Esophagus squamous epithelium (tissue), 5 donors: ENCODE measurements at regions not wholly inside any gene's neighbourhood (a gene's known extent, or its start where the extent isn't known, plus 50 kb on each side); places are given as distances from the start of the nearest gene placed in this dataset.

Experiments
- DNase-seq: peaks from one replicate; lab custom pipeline; 2025; lab: John Stamatoyannopoulos, UW
- H3K27ac ChIP-seq, 4 donors: fragments of 200-600 bp; sonication (generic); one replicate each; pipeline ENCODE4 v1.5.1; 2016 to 2019; ENCODE audit warnings: mild to moderate bottlenecking in 1 of 4
- H3K27me3 ChIP-seq, 4 donors: fragments of 200-600 bp; sonication (generic); 1 replicate in 3 of 4; 2 replicates in 1 of 4; pipeline versions ENCODE4 v1.5.1 to v1.6.0; 2017 to 2021; ENCODE audit warnings: antibody characterized with exemption in 1 of 4
- H3K36me3 ChIP-seq, 3 donors: fragments of 200-600 bp; sonication (generic); one replicate each; pipeline ENCODE4 v1.5.1; 2016 to 2019
- H3K4me1 ChIP-seq, 3 donors: fragments of 200-600 bp; sonication (generic); one replicate each; pipeline ENCODE4 v1.5.1; 2017 to 2019
- H3K4me3 ChIP-seq, 4 donors: fragments of 200-600 bp; sonication (generic); 1 replicate in 3 of 4; 2 replicates in 1 of 4; pipeline ENCODE4 v1.5.1; 2016 to 2019; ENCODE audit warnings: mild to moderate bottlenecking in 2 of 4, moderate library complexity in 1 of 4
- H3K9me3 ChIP-seq, 3 donors: fragments of 200-600 bp; sonication (generic); one replicate each; pipeline ENCODE4 v1.5.1; 2016 to 2019
- POLR2A ChIP-seq, 4 donors: fragments of 450-650 bp; IDR thresholded peaks; one replicate each; pipeline ENCODE4 v1.6.1; 2017; ENCODE audit warnings: antibody characterized with exemption in 4 of 4, mild to moderate bottlenecking in 4 of 4, moderate library complexity in 3 of 4
- WGBS, 2 donors: methylation state at CpG; one replicate each; pipeline ENCODE4 v1.1.5; 2018; 5-methylcytosine and 5-hydroxymethylcytosine counted together
- intact Hi-C: fragments of 100-400 bp; cut with DNase I; formaldehyde crosslinking; loops from one replicate; pipeline ENCODE4 v1.15.0; 2022
- TF ChIP-seq, protein P1 (sequence below), 6 experiments: fragments of 450-650 bp in 4 of 6; fragments of 200-600 bp in 2 of 6; sonication (generic) in 2 of 6; IDR thresholded peaks; one replicate each; pipeline ENCODE4 v1.5.1; 2016 to 2019; ENCODE audit warnings: antibody characterized with exemption in 6 of 6, mild to moderate bottlenecking in 4 of 6, moderate library complexity in 4 of 6
- donor health status: DM: yes; HTN: yes; CAD: no.

GRCh38 chr4:1502976-1503375 lies 96.7 kb upstream of the NKX1-1 start:
- TF ChIP-seq, protein P1, sequence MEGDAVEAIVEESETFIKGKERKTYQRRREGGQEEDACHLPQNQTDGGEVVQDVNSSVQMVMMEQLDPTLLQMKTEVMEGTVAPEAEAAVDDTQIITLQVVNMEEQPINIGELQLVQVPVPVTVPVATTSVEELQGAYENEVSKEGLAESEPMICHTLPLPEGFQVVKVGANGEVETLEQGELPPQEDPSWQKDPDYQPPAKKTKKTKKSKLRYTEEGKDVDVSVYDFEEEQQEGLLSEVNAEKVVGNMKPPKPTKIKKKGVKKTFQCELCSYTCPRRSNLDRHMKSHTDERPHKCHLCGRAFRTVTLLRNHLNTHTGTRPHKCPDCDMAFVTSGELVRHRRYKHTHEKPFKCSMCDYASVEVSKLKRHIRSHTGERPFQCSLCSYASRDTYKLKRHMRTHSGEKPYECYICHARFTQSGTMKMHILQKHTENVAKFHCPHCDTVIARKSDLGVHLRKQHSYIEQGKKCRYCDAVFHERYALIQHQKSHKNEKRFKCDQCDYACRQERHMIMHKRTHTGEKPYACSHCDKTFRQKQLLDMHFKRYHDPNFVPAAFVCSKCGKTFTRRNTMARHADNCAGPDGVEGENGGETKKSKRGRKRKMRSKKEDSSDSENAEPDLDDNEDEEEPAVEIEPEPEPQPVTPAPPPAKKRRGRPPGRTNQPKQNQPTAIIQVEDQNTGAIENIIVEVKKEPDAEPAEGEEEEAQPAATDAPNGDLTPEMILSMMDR (IDR thresholded peaks at IDR 0.05) = no peak
- no peak for TF ChIP-seq POLR2A (IDR thresholded peaks at IDR 0.05)
- WGBS, 2 donors = 20 to 68% methylated on average over 2 to 10 of the region's 16 CpGs
- Histone ChIP-seq H3K27me3 (peaks cover 0 to 81% (median 0%) of the 10 kb centered on the region in 4 donors), H3K4me3 (no peak overlapping the region), H3K36me3 (no peaks in the 10 kb centered on the region), H3K27ac (no peak overlapping the region), H3K9me3 (no peaks in the 10 kb centered on the region), H3K4me1 (no peaks in the 10 kb centered on the region)
- intact Hi-C loops = no loop called here
- DNase-seq = no peak

- TF ChIP-seq, protein P1 (IDR thresholded peaks at IDR 0.05) = no peak
- Histone ChIP-seq H3K9me3 (no peaks in the 10 kb centered on the region), H3K27me3 (peaks cover 0 to 76% (median 0%) of the 10 kb centered on the region in 4 donors), H3K36me3 (no peaks in the 10 kb centered on the region), H3K4me3 (no peak overlapping the region), H3K27ac (no peak overlapping the region), H3K4me1 (no peaks in the 10 kb centered on the region)
- DNase-seq = no peak
- WGBS, 2 donors = 73 to 80% methylated on average over 12 to 13 of the region's 16 CpGs
- intact Hi-C loops = no loop called here
These were observed 96.3 kb upstream of the NKX1-1 start for GRCh38 chr4:1502501-1502886.

DNA sequence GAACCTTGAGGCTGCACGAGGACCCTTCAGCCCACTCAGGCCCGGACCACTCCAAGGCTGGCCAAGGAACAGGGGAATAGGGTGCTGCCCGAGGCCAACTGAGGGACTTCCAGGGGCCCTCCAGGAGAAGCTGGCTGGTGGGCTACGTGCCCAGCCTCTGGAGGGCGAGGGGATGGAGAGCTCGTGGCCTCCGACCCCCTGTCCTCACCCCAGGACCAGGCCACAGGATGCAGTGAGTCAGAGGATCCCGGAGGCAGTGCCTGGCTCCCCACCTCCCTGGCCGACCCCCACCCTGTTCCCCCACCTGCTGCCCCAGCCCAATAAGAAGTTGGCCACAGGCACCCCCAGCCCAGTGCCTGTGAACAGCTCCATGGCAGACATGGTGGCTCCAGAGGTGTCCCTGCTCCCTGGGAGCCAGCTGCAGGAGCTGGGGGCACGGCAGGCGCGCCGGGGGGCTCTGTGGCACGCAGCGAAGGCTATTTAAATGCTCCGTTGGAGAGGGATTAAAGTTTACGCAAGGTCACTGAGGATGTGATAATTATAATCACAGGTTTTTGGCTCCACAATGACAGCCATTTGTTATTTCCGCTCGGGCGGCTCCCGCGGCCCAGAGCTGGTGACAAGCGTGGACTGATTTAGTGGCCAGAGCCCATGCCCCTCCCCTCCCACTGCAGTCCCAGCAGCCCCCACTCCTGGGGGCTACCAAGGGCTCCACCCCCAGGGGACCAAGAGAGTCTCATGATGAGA lies 95.7 kb upstream of the NKX1-1 start:
- intact Hi-C loops = no loop called here
- Histone ChIP-seq H3K27me3 (peaks cover 0 to 70% (median 0%) of the 10 kb centered on the region in 4 donors), H3K4me1 (no peaks in the 10 kb centered on the region), H3K36me3 (no peaks in the 10 kb centered on the region), H3K9me3 (no peaks in the 10 kb centered on the region), H3K4me3 (no peak overlapping the region), H3K27ac (no peak overlapping the region)
- TF ChIP-seq, protein P1 (IDR thresholded peaks at IDR 0.05) = no peak
- TF ChIP-seq POLR2A (IDR thresholded peaks at IDR 0.05) = no peak
- WGBS, 2 donors = 57 to 60% methylated on average over 1 to 6 of the region's 23 CpGs
- no peak for DNase-seq

DNA sequence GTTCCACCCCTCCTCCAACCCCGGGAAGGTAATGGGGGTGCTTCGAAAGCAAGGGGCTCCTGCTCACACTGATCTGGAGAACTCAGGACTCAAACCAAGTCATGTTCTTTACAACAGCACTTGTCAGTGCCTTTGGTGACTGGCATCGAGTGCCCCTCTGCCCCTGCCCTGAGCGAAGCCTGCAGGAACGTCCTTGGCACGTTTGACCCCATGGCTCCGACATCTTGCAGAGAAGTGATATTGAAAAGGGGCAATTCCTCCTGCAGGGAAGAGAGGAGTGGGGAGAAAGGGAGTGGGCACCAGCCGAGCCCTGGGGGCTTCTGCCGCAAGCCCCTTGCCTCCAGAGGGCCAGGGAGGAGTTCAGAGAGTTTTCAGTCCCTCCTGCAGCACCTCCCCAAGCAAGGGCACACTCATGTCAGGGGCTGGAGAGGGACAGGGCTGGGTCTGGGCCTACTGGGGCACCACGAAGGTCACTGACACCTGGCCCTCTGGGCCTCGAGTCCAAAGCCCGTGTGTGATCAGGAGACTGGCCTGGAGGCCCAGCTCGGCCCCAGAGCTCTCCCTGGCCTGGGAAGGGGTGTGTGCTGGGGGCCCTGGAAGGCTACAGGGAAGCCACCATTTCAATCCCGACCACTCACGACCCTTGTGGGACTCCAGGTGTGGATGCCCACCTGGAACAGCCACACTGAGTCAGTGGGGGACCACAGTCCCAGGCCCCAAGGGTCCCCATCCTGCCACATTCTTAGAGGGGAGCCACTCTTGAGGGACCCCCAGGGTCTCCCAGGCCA lies 94.9 kb upstream of the NKX1-1 start:
- H3K4me3 ChIP-seq = no peak overlapping the region
- no peak overlapping the region for H3K27ac ChIP-seq
- no peaks in the 10 kb centered on the region for H3K36me3 ChIP-seq
- TF ChIP-seq POLR2A (IDR thresholded peaks at IDR 0.05) = no peak
- TF ChIP-seq, protein P1 (IDR thresholded peaks at IDR 0.05) = no peak
- peaks cover 0 to 66% (median 0%) of the 10 kb centered on the region in 4 donors for H3K27me3 ChIP-seq
- WGBS, 2 donors = 62 to 67% methylated on average over 1 to 7 of the region's 15 CpGs
- H3K4me1 ChIP-seq = no peaks in the 10 kb centered on the region
- DNase-seq = no peak
- no peaks in the 10 kb centered on the region for H3K9me3 ChIP-seq
- intact Hi-C loops = no loop called here
